ENCODE measurements at regions not wholly inside any gene's neighbourhood (a gene's known extent, or its start where the extent isn't known, plus 50 kb on each side); places are given as distances from the start of the nearest gene placed in this dataset.

GRCh38 chr10:121667948-121668313 lies 69.7 kb upstream of the FGFR2 start:
- no peak overlapping the region for H3K4me2 ChIP-seq (ENCODE audit: low read length)
- H3K4me3 ChIP-seq (ENCODE audit: low read length), result no peak overlapping the region

GRCh38 chr10:121665809-121666208 lies 67.6 kb upstream of the FGFR2 start:
- H3K4me1 ChIP-seq (ENCODE audit: control insufficient read depth, low read length), result no peaks in the 10 kb centered on the region
- no peaks in the 10 kb centered on the region for H3K79me2 ChIP-seq (ENCODE audit: control insufficient read depth, low read length)
- TF ChIP-seq EZH2phosphoT487 (IDR thresholded peaks at IDR 0.05; ENCODE audit: borderline replicate concordance, low read length), result no peak
- no peak for TF ChIP-seq CTCF (IDR thresholded peaks at IDR 0.05; ENCODE audit: low read depth, low read length, poor library complexity, severe bottlenecking)
- H3K27me3 ChIP-seq (ENCODE audit: control insufficient read depth, low read length), result no peaks in the 10 kb centered on the region
- H3K27ac ChIP-seq (ENCODE audit: low read depth, low read length), result no peak overlapping the region
- H3K36me3 ChIP-seq (ENCODE audit: control insufficient read depth, low read length), result no peaks in the 10 kb centered on the region
- H3K4me2 ChIP-seq (ENCODE audit: low read length), result no peak overlapping the region
- no peaks in the 10 kb centered on the region for H3F3A ChIP-seq (ENCODE audit: control insufficient read depth, insufficient read depth)
- no peak overlapping the region for H3K4me3 ChIP-seq (ENCODE audit: low read length)
- H3K9me2 ChIP-seq (replicated peaks; ENCODE audit: control insufficient read depth, low read length), result no peaks in the 10 kb centered on the region
- H4K20me1 ChIP-seq (ENCODE audit: control insufficient read depth, insufficient read depth, low read depth, low read length), result no peaks in the 10 kb centered on the region
- H3K9me3 ChIP-seq (ENCODE audit: control insufficient read depth, insufficient read depth, low read length), result no peaks in the 10 kb centered on the region

More at GRCh38 chr10:121667948-121668313, 69.7 kb upstream of the FGFR2 start:
- Histone ChIP-seq H3K27me3 (ENCODE audit: control insufficient read depth, low read length) (no peaks in the 10 kb centered on the region), H3K36me3 (ENCODE audit: control insufficient read depth, low read length) (no peaks in the 10 kb centered on the region), H4K20me1 (ENCODE audit: control insufficient read depth, insufficient read depth, low read depth, low read length) (no peaks in the 10 kb centered on the region), H3K79me2 (ENCODE audit: control insufficient read depth, low read length) (no peaks in the 10 kb centered on the region), H3K27ac (ENCODE audit: low read depth, low read length) (no peak overlapping the region), H3K9me2 (replicated peaks; ENCODE audit: control insufficient read depth, low read length) (no peaks in the 10 kb centered on the region), H3K9me3 (ENCODE audit: control insufficient read depth, insufficient read depth, low read length) (no peaks in the 10 kb centered on the region), H3F3A (ENCODE audit: control insufficient read depth, insufficient read depth) (no peaks in the 10 kb centered on the region), H3K4me1 (ENCODE audit: control insufficient read depth, low read length) (no peaks in the 10 kb centered on the region)
- TF ChIP-seq EZH2phosphoT487 (IDR thresholded peaks at IDR 0.05; ENCODE audit: borderline replicate concordance, low read length) (no peak), CTCF (IDR thresholded peaks at IDR 0.05; ENCODE audit: low read depth, low read length, poor library complexity, severe bottlenecking) (no peak)

- H3K4me2 ChIP-seq (ENCODE audit: low read length), result no peak overlapping the region
- H3K27me3 ChIP-seq (ENCODE audit: control insufficient read depth, low read length), result no peaks in the 10 kb centered on the region
- H3K27ac ChIP-seq (ENCODE audit: low read depth, low read length), result no peak overlapping the region
- H3K4me3 ChIP-seq (ENCODE audit: low read length), result no peak overlapping the region
- H3K36me3 ChIP-seq (ENCODE audit: control insufficient read depth, low read length), result no peaks in the 10 kb centered on the region
- no peaks in the 10 kb centered on the region for H3F3A ChIP-seq (ENCODE audit: control insufficient read depth, insufficient read depth)
- H3K9me3 ChIP-seq (ENCODE audit: control insufficient read depth, insufficient read depth, low read length), result no peaks in the 10 kb centered on the region
- TF ChIP-seq CTCF (IDR thresholded peaks at IDR 0.05; ENCODE audit: low read depth, low read length, poor library complexity, severe bottlenecking), result no peak
- no peak for TF ChIP-seq EZH2phosphoT487 (IDR thresholded peaks at IDR 0.05; ENCODE audit: borderline replicate concordance, low read length)
- no peaks in the 10 kb centered on the region for H3K4me1 ChIP-seq (ENCODE audit: control insufficient read depth, low read length)
- no peaks in the 10 kb centered on the region for H3K9me2 ChIP-seq (replicated peaks; ENCODE audit: control insufficient read depth, low read length)
- H4K20me1 ChIP-seq (ENCODE audit: control insufficient read depth, insufficient read depth, low read depth, low read length), result no peaks in the 10 kb centered on the region
- no peaks in the 10 kb centered on the region for H3K79me2 ChIP-seq (ENCODE audit: control insufficient read depth, low read length)
These were observed 66.4 kb upstream of the FGFR2 start for GRCh38 chr10:121664671-121665070.
